ENCODE measurements at regions not wholly inside any gene's neighbourhood (a gene's known extent, or its start where the extent isn't known, plus 50 kb on each side); places are given as distances from the start of the nearest gene placed in this dataset.
"Not testable (repeated sequence)": the region's sequence is repeated elsewhere in the genome, so short reads cannot be mapped to it uniquely, and the experiment has no call there.

DNA sequence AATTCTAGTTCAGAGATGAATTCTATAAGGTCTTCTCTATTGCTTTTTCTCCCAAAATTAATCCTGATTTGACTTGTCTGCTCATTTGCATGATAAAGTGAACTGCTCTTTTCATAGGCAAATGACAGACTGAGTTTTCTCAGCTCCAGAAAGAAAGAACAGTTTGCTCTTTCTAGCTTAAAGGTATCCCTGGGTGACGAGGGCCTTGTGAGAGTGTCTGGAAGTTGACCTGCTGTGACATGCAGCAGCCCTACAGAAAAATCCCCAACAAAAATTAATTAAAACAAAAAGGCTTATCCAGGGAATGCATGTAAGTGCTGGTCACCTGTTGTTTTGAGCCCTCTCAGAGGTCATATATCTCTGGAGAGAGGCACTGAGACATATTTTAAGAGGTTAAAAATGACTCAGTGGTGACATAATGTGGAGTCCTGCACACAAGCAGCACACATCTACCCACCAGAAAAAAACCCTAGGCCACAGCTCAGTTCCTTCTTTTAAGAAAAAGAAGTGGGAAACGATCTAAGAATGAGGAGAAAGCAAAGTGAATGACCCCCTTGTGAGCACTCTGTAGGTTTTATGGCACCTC, 602.8 kb downstream of the TGIF2LX start:
- 11 to 16% (median 14%) methylated on average over 2 of the region's 2 CpGs for WGBS, 4 donors
- H3K4me3 ChIP-seq; DNase-seq; H3K9me3 ChIP-seq; H3K27me3 ChIP-seq; ATAC-seq; H3K36me3 ChIP-seq; H3K4me1 ChIP-seq; H3K27ac ChIP-seq; intact Hi-C loops (cut with DNase I): not testable (repeated sequence)
